ENCODE measurements at regions not wholly inside any gene's neighbourhood (a gene's known extent, or its start where the extent isn't known, plus 50 kb on each side); places are given as distances from the start of the nearest gene placed in this dataset.
"Not testable (repeated sequence)": the region's sequence is repeated elsewhere in the genome, so short reads cannot be mapped to it uniquely, and the experiment has no call there.

- not testable (repeated sequence) for H3K4me1 Mint-ChIP-seq
- H3K4me3 Mint-ChIP-seq: peak overlapping the region in 1 of 4 donors; percentile 53
Measured at GRCh38 chr6:4629789-4630188, 146.4 kb upstream of the CDYL start.

GRCh38 chr6:4625557-4625956, 150.6 kb upstream of the CDYL start:
- H3K4me3 Mint-ChIP-seq: no peak overlapping the region
- no peaks in the 10 kb centered on the region for H3K36me3 Mint-ChIP-seq
- no peaks in the 10 kb centered on the region for H3K27me3 Mint-ChIP-seq
- peaks cover under 1 to 9% (median 5%) of the 10 kb centered on the region in 3 donors for H3K9me3 Mint-ChIP-seq
- no peaks in the 10 kb centered on the region for H3K4me1 Mint-ChIP-seq
- H3K27ac Mint-ChIP-seq: no peak overlapping the region

More at GRCh38 chr6:4629789-4630188, 146.4 kb upstream of the CDYL start:
- peaks cover 1 to 14% (median 6%) of the 10 kb centered on the region in 3 donors for H3K9me3 Mint-ChIP-seq
- H3K36me3 Mint-ChIP-seq, H3K27me3 Mint-ChIP-seq, H3K27ac Mint-ChIP-seq: not testable (repeated sequence)

- H3K27me3 Mint-ChIP-seq: no peaks in the 10 kb centered on the region
- no peaks in the 10 kb centered on the region for H3K36me3 Mint-ChIP-seq
- H3K9me3 Mint-ChIP-seq: peaks cover 0 to 3% (median 2%) of the 10 kb centered on the region in 3 donors
- H3K27ac Mint-ChIP-seq: no peak overlapping the region
- H3K4me1 Mint-ChIP-seq: no peaks in the 10 kb centered on the region
- H3K4me3 Mint-ChIP-seq: no peak overlapping the region
Measured at GRCh38 chr6:4624726-4625125, 151.5 kb upstream of the CDYL start.

GRCh38 chr6:4620284-4621151, 155.7 kb upstream of the CDYL start:
- Mint-ChIP-seq H3K4me3 (no peak overlapping the region), H3K27ac (no peak overlapping the region), H3K9me3 (no peaks in the 10 kb centered on the region), H3K36me3 (no peaks in the 10 kb centered on the region), H3K4me1 (no peaks in the 10 kb centered on the region), H3K27me3 (peaks cover 2% of the 10 kb centered on the region)

- Mint-ChIP-seq H3K27ac (no peak overlapping the region), H3K27me3 (peaks cover 14% of the 10 kb centered on the region), H3K4me3 (no peak overlapping the region), H3K36me3 (no peaks in the 10 kb centered on the region), H3K9me3 (peaks cover 0 to 6% (median 2%) of the 10 kb centered on the region in 3 donors), H3K4me1 (peaks cover 0 to 2% (median 0%) of the 10 kb centered on the region in 3 donors)
Measured at GRCh38 chr6:4616311-4616710, 159.9 kb upstream of the CDYL start.

GRCh38 chr6:4615891-4616290, 160.3 kb upstream of the CDYL start:
- peaks cover 0 to 2% (median under 1%) of the 10 kb centered on the region in 3 donors for H3K4me1 Mint-ChIP-seq

GRCh38 chr6:4615231-4615630, 161.0 kb upstream of the CDYL start:
- no peak overlapping the region for H3K27ac Mint-ChIP-seq
- H3K4me3 Mint-ChIP-seq: no peak overlapping the region
- H3K36me3 Mint-ChIP-seq: no peaks in the 10 kb centered on the region
- peaks cover 0 to 6% (median 2%) of the 10 kb centered on the region in 3 donors for H3K9me3 Mint-ChIP-seq
- H3K27me3 Mint-ChIP-seq: peaks cover 16% of the 10 kb centered on the region
- peaks cover 0 to 2% (median 1%) of the 10 kb centered on the region in 3 donors for H3K4me1 Mint-ChIP-seq

More at GRCh38 chr6:4615891-4616290, 160.3 kb upstream of the CDYL start:
- peaks cover 0 to 6% (median 2%) of the 10 kb centered on the region in 3 donors for H3K9me3 Mint-ChIP-seq
- H3K27ac Mint-ChIP-seq: no peak overlapping the region
- no peak overlapping the region for H3K4me3 Mint-ChIP-seq
- H3K36me3 Mint-ChIP-seq: no peaks in the 10 kb centered on the region
- H3K27me3 Mint-ChIP-seq: peaks cover 15% of the 10 kb centered on the region

- H3K4me1 Mint-ChIP-seq: peaks cover 0 to 2% (median 1%) of the 10 kb centered on the region in 3 donors
- H3K36me3 Mint-ChIP-seq: no peaks in the 10 kb centered on the region
- no peak overlapping the region for H3K4me3 Mint-ChIP-seq
- peaks cover 0 to 6% (median 2%) of the 10 kb centered on the region in 3 donors for H3K9me3 Mint-ChIP-seq
- peaks cover 16% of the 10 kb centered on the region for H3K27me3 Mint-ChIP-seq
- H3K27ac Mint-ChIP-seq: no peak overlapping the region
Measured at GRCh38 chr6:4614637-4615036, 161.6 kb upstream of the CDYL start.

GRCh38 chr6:4613795-4614194, 162.4 kb upstream of the CDYL start:
- Mint-ChIP-seq H3K9me3 (peaks cover 2 to 6% (median 2%) of the 10 kb centered on the region in 3 donors), H3K27ac (peak overlapping the region in 1 of 3 donors; percentile 8), H3K36me3 (no peaks in the 10 kb centered on the region)

GRCh38 chr6:4613381-4613780, 162.8 kb upstream of the CDYL start:
- H3K36me3 Mint-ChIP-seq: no peaks in the 10 kb centered on the region
- H3K9me3 Mint-ChIP-seq: peaks cover 2 to 6% (median 2%) of the 10 kb centered on the region in 3 donors
- H3K27me3 Mint-ChIP-seq: peaks cover 21% of the 10 kb centered on the region
- no peak overlapping the region for H3K27ac Mint-ChIP-seq
- peaks cover 0 to 2% (median 1%) of the 10 kb centered on the region in 3 donors for H3K4me1 Mint-ChIP-seq
- H3K4me3 Mint-ChIP-seq: no peak overlapping the region

More at GRCh38 chr6:4613795-4614194, 162.4 kb upstream of the CDYL start:
- H3K4me3 Mint-ChIP-seq: no peak overlapping the region
- peaks cover 0 to 2% (median 1%) of the 10 kb centered on the region in 3 donors for H3K4me1 Mint-ChIP-seq
- peaks cover 21% of the 10 kb centered on the region for H3K27me3 Mint-ChIP-seq

GRCh38 chr6:4612636-4613171, 163.5 kb upstream of the CDYL start:
- Mint-ChIP-seq H3K9me3 (peaks cover 2 to 6% (median 2%) of the 10 kb centered on the region in 3 donors), H3K27ac (no peak overlapping the region), H3K4me3 (no peak overlapping the region), H3K27me3 (peaks cover 21% of the 10 kb centered on the region), H3K4me1 (peaks cover 0 to 3% (median 2%) of the 10 kb centered on the region in 3 donors), H3K36me3 (no peaks in the 10 kb centered on the region)

- Mint-ChIP-seq H3K27me3 (peaks cover 21% of the 10 kb centered on the region), H3K36me3 (no peaks in the 10 kb centered on the region), H3K9me3 (peaks cover 2 to 6% (median 2%) of the 10 kb centered on the region in 3 donors), H3K4me3 (no peak overlapping the region), H3K4me1 (peaks cover 0 to 3% (median 2%) of the 10 kb centered on the region in 3 donors), H3K27ac (no peak overlapping the region)
Measured at GRCh38 chr6:4611429-4612129, 164.6 kb upstream of the CDYL start.

- H3K4me1 Mint-ChIP-seq: peaks cover 0 to 3% (median 2%) of the 10 kb centered on the region in 3 donors
Measured at GRCh38 chr6:4610256-4610655, 165.9 kb upstream of the CDYL start.

GRCh38 chr6:4608361-4609115, 167.7 kb upstream of the CDYL start:
- H3K27me3 Mint-ChIP-seq: peaks cover 19% of the 10 kb centered on the region
- no peak overlapping the region for H3K27ac Mint-ChIP-seq
- H3K4me1 Mint-ChIP-seq: peaks cover 0 to 3% (median 0%) of the 10 kb centered on the region in 3 donors
- H3K4me3 Mint-ChIP-seq: no peak overlapping the region
- H3K9me3 Mint-ChIP-seq: peaks cover 0 to 2% (median 0%) of the 10 kb centered on the region in 3 donors
- no peaks in the 10 kb centered on the region for H3K36me3 Mint-ChIP-seq

More at GRCh38 chr6:4610256-4610655, 165.9 kb upstream of the CDYL start:
- H3K36me3 Mint-ChIP-seq: no peaks in the 10 kb centered on the region
- peaks cover 2 to 6% (median 2%) of the 10 kb centered on the region in 3 donors for H3K9me3 Mint-ChIP-seq
- peaks cover 21% of the 10 kb centered on the region for H3K27me3 Mint-ChIP-seq
- H3K27ac Mint-ChIP-seq: peak overlapping the region in 1 of 3 donors; percentile 64
- H3K4me3 Mint-ChIP-seq: peak overlapping the region in 1 of 4 donors; percentile 12
